GM18505 (cell line): ENCODE measurements at regions not wholly inside any gene's neighbourhood (a gene's known extent, or its start where the extent isn't known, plus 50 kb on each side); places are given as distances from the start of the nearest gene placed in this dataset.

Experiments
- ATAC-seq: cut with Tn5 transposase; IDR thresholded peaks from one replicate; pipeline ENCODE4 v1.9.1; 2021; ENCODE audit not compliant: unreplicated experiment
- POLR2A ChIP-seq: IDR thresholded peaks from 4 replicates; pipeline ENCODE4 v1.6.1; 2011; ENCODE audit warnings: borderline replicate concordance; ENCODE audit not compliant: insufficient read depth, insufficient read length; ENCODE audit errors: extremely low read depth

DNA sequence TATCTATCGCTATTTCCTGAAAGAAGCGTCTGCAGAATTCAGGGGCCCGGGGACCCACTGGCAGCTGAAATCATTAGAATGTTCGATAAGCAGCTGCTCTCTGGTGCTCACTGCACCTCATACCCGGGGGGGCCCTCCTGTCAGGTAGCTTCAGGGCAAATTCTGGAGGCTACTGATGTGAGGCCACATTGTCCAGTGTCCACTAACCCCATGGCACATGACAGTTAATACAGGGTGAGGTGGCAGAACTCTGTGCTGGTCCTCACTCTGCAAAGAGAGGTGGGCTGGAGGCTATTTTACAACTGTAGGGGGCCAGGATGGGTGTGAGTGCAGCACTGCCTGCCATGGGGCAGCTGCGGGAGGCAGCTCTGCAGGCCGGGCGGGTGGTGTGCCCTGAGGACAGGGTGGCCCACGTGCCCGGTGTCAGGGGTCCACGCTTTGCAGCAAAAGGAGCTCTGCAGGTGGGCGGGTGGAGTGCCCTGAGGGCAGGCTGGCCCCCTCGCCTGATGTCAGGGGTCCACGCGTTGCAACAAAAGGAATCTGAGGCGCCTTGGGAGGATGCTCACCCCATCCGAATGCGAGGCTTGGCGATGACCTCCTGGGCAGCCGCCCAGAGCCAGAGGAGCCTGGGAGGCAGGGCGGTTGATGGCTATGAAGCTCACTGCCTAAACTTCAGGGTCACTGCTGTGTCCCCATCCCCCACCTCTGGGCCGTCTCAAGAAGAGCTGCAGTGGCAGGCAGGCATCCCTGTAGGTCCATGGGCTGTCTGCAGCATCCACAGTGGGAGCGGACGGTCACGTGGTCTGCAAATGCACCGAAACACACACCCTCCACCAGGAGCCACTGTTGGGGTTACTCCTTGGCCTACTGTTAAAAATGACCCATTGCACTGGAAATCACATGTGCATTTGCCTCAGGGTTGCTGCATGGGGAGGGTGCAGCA, 207.0 kb upstream of the SALL3 start:
- ATAC-seq, result no peak
- no peak for TF ChIP-seq POLR2A

DNA sequence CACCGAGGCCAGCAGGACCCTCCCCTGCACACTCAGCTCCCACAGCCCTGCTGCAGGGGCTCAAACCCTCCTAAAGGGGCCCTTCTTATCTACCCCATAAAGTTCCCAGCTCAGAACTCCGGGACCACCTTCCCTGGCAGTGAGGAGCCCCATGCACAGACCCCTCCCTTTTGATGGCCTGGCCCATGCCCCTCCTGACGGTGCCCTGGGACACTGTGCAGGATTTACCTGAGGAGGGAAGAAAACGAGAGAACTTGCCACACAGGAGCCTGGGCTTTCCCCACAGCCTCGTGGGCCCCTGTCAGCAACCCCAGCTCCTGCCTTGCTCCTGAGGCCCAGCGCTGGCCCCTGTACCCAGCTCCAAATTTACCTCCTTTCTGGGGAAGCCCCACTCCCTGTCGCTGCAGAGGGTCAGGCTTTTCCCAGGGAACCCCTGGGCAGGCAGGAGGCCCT, 206.3 kb upstream of the SALL3 start:
- no peak for ATAC-seq
- TF ChIP-seq POLR2A, result no peak

DNA sequence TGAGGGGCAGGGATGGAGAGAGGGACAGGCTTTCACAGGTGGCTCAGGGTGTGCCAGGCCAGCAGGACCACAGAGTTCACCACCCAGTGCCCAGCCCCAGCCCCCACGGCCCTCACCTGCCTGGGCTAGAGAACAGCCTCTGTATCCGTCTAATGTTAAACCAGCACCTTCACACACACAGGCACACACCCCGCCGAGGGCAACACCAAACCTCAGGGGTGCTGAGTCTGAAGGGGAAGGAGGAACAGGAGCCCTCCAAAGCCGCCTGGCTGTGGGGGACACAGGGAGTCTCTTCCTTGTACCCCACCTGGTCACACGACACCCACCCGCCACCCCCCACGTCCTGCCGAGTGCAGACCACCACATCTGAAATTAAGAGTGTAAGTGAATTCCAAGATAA, 205.8 kb upstream of the SALL3 start:
- no peak for TF ChIP-seq POLR2A
- ATAC-seq, result no peak

GRCh38 chr18:78774741-78775141, 204.9 kb upstream of the SALL3 start:
- TF ChIP-seq POLR2A, result no peak
- no peak for ATAC-seq

GRCh38 chr18:78776151-78776550, 203.5 kb upstream of the SALL3 start:
- no peak for ATAC-seq
- TF ChIP-seq POLR2A, result no peak

- ATAC-seq, result no peak
- no peak for TF ChIP-seq POLR2A
Measured at GRCh38 chr18:78776706-78777285, 202.8 kb upstream of the SALL3 start.

GRCh38 chr18:78777992-78778391, 201.6 kb upstream of the SALL3 start:
- no peak for TF ChIP-seq POLR2A
- no peak for ATAC-seq

DNA sequence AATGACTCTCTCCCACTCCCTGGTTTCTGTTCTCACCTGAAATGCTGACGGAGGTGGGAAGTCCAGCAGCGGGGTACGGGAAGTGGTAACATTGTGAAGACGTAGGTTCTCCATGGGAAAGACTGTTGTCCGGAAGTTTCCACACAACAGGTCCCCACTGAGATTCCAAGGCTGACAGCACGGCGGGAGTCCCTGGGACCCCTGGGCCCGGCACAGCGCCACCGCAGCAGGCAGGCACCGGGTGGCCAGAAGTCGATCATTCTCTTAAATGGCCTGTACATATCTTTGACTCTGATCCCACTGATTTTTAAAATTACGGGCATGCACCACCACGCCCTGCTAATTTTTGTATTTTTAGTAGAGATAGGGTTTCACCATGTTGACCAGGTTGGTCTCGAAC, 201.0 kb upstream of the SALL3 start:
- TF ChIP-seq POLR2A, result no peak
- no peak for ATAC-seq

GRCh38 chr18:78779996-78780718, 199.5 kb upstream of the SALL3 start:
- TF ChIP-seq POLR2A, result no peak
- no peak for ATAC-seq

DNA sequence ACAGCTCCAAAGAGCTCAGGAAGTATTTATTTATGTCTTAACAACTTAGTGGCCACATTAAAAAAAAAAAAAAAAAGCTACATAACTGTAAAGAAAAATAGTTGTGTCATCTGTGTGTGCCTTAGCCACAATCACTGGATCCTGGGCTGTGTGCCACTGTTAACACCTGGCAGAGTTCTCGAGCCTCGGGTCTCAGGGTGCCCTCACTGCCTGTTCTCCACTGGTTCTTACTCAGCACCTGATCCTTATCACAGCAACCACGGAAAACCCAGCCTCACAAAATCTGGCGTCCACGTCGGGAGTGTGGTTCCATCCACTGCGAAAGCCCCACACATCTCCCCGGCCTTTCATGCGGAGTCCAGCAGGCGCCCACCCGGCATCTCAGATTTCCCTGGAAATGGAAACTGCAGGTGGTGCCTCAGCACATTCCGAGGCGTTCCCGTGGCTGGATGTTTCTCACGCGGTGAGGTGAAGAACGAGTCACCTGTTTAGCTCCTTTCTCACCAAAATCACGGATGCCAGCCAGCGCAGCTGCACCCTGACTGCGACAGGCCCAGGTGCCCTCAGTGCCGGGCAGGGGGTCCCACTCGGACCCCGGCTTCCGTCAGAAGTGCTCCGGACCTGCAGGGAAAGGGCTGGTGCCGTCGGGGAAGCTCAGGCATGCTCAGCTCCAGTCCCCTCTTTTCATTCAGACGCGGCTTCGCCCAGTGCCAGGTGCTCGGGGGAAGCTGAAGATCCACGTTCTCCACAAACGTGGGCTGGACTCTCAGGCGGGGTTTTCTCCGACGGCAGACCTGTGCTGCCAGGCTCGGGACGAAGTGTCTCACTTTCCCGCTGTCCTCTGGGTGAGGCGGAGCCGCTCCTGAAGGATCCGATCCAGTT, 198.7 kb upstream of the SALL3 start:
- TF ChIP-seq POLR2A, result no peak
- no peak for ATAC-seq

DNA sequence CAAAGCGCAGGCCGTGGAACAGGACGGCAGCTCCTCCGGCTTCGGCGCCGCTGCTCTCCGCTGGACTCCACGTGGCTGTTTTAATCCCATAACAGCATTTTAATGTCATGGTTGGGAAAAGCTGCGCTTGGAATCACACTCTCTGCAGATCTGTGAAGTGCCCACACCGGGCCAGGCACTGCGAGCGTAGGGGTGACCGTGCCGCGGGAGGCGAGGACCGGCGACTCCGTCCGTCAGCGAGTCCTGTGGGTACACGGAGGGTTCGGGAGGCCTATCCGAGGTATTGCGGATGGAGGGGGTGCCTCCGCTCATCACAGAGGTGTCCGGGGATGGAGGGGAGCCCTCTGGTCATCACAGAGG, 198.0 kb upstream of the SALL3 start:
- ATAC-seq, result no peak

GRCh38 chr18:78782951-78783563, 196.6 kb upstream of the SALL3 start:
- TF ChIP-seq POLR2A, result no peak
- ATAC-seq, result no peak

More for the DNA sequence above, 198.0 kb upstream of the SALL3 start:
- no peak for TF ChIP-seq POLR2A

DNA sequence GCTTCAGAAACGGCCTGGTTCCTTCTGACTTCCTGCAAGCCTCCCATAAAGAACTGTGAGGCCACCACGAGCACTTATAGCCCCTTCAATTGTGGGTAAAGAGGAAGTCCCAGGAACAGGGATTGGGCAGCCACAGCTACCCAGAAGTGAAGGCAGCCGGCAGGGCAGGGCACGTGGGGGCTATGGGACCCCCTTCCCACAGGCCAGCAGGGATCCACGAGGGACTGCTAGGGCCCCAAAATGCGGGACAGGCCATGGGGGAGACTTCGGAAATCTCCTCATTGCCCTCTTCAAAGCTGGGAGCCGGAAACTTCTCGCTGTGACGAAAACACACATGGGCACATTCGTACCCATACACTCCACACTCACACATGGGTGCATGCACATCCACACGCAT, 196.1 kb upstream of the SALL3 start:
- no peak for ATAC-seq
- no peak for TF ChIP-seq POLR2A

DNA sequence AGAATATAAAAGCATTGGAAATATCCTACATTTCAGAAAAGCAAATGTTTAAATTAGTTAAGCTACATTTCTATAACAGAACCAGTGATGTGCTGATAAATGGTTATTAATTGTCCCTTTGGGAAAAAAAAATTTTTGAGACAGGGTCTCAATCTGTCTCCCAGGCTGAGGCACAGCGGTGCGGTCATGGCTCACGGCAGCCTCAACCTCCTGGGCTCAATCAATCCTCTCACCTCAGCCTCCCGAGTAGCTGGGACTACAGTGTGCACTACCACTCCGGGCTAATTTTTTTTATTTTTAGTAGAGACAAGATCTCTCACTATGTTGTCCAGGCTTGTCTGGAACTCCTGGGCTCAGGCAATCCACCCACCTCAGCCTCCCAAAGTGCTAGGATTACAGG, 194.8 kb upstream of the SALL3 start:
- TF ChIP-seq POLR2A, result no peak
- ATAC-seq, result no peak
